Colonic mucosa (tissue), 4 donors: ENCODE measurements at regions not wholly inside any gene's neighbourhood (a gene's known extent, or its start where the extent isn't known, plus 50 kb on each side); places are given as distances from the start of the nearest gene placed in this dataset.

Source experiments
- DNase-seq: peaks from one replicate; pipeline ENCODE4 v3.0.0-alpha.2; 2020
- H3K27ac ChIP-seq: fragments of 200-600 bp; one replicate; pipeline ENCODE4 v1.8.0; 2021
- H3K27me3 ChIP-seq: fragments of 200-600 bp; one replicate; pipeline ENCODE4 v1.8.0; 2021
- H3K36me3 ChIP-seq: fragments of 200-600 bp; one replicate; pipeline ENCODE4 v1.8.0; 2021
- H3K4me1 ChIP-seq: fragments of 200-600 bp; one replicate; pipeline ENCODE4 v1.8.0; 2021; ENCODE audit warnings: mild to moderate bottlenecking
- H3K4me3 ChIP-seq: fragments of 200-600 bp; one replicate; pipeline ENCODE4 v1.8.0; 2021
- H3K9ac ChIP-seq, 2 donors: one replicate each; pipeline ENCODE4 v1.7.0; 2013; ENCODE audit warnings: control low read depth in 2 of 2, low read depth in 2 of 2, low read length in 2 of 2
- H3K9me3 ChIP-seq: fragments of 200-600 bp; one replicate; pipeline ENCODE4 v1.8.0; 2021
- intact Hi-C: fragments of 100-400 bp; cut with DNase I; formaldehyde crosslinking; loops from one replicate; pipeline ENCODE4 v1.14.1; 2022
- TF ChIP-seq, protein P1 (sequence below): fragments of 200-600 bp; IDR thresholded peaks from one replicate; pipeline ENCODE4 v1.8.0; 2022; ENCODE audit warnings: antibody characterized with exemption, mild to moderate bottlenecking
- donor health status: healthy.
- donor health status: DM: no; HTN: no; CAD: no.
- donor health status: DM: no; HTN: no; CAD: no.

DNA sequence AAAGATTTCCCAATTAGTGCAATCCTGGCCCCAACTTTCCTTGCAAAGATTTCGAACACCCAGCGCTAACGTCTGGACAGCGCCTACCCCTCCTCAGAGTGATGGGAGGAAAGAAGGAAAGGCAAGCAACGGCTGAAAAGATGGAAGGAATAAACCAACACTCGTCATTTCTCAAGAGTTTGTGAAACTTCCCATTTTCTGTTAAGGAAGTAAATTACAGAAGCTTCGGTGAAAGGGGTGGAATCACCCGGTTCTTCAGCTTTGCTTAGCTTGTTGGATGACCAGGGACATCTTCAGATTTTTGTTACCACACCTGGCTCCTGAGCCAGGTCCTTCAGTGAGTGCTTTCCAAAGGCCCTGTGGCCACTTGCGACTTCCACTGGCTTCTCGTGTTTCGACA is 313.1 kb downstream of the SKIDA1 start:
- Histone ChIP-seq H3K36me3 (no peaks in the 10 kb centered on the region), H3K4me1 (no peaks in the 10 kb centered on the region), H3K27ac (no peak overlapping the region), H3K4me3 (no peak overlapping the region), H3K9me3 (no peaks in the 10 kb centered on the region), H3K9ac (no peak overlapping the region), H3K27me3 (no peaks in the 10 kb centered on the region)
- TF ChIP-seq, protein P1, sequence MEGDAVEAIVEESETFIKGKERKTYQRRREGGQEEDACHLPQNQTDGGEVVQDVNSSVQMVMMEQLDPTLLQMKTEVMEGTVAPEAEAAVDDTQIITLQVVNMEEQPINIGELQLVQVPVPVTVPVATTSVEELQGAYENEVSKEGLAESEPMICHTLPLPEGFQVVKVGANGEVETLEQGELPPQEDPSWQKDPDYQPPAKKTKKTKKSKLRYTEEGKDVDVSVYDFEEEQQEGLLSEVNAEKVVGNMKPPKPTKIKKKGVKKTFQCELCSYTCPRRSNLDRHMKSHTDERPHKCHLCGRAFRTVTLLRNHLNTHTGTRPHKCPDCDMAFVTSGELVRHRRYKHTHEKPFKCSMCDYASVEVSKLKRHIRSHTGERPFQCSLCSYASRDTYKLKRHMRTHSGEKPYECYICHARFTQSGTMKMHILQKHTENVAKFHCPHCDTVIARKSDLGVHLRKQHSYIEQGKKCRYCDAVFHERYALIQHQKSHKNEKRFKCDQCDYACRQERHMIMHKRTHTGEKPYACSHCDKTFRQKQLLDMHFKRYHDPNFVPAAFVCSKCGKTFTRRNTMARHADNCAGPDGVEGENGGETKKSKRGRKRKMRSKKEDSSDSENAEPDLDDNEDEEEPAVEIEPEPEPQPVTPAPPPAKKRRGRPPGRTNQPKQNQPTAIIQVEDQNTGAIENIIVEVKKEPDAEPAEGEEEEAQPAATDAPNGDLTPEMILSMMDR: no peak
- intact Hi-C loops: no loop called here
- no peak for DNase-seq

DNA sequence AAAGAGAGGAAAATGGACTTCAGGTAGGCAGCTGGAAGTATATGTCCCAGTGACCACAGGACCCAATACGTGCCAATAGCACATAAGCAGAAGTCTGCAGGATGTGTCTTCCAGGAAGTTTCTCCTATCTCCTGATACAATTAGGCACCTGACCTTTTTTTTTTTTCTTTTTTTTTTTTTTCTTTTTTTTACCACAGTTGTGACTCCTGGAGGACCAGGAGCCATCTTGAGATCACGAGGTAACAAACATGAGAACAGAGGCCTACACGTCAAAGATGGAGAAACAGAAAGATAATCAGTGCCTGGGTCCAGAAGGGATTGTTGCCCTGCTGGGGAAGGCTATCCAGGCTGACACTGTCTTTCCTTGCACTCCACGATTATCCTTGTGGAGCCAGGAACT is 312.4 kb upstream of the NEBL start:
- H3K4me1 ChIP-seq: no peaks in the 10 kb centered on the region
- H3K4me3 ChIP-seq: no peak overlapping the region
- TF ChIP-seq, protein P1: no peak
- no peak for DNase-seq
- H3K27ac ChIP-seq: no peak overlapping the region
- H3K9me3 ChIP-seq: no peaks in the 10 kb centered on the region
- intact Hi-C loops: no loop called here
- no peaks in the 10 kb centered on the region for H3K36me3 ChIP-seq
- H3K27me3 ChIP-seq: no peaks in the 10 kb centered on the region
- H3K9ac ChIP-seq: no peak overlapping the region

DNA sequence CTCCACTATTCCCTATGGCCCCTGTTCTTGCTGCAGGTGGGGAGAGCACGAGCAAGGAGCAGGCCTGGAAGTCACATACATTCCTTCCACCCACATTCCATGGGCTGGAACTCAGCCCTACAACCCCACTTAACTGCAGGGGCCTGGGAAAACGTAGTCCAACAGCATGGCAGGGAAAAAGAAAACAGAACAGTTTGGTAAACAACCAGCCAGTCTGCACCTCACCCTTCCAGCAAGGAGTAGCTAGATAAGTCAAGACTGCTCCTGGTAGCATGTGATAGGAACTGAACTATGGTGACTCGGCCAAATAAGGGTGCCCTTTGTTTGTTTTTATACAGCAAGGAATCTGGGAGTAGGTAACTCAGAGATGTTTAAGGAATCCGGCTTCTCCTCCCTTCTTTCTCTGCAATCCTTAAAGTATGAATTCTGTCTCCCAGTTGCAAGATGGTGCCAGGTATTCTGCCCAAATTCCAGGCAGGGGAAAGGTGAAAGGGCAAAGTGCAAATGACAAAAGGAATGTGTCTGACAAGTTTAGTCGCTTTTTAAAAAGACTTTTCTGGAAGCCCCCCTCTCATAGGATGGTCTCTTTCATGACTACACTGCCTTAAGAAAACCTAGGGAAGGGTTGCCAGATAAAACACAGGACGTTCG is 311.7 kb upstream of the NEBL start:
- H3K36me3 ChIP-seq: no peaks in the 10 kb centered on the region
- no peak overlapping the region for H3K27ac ChIP-seq
- H3K9ac ChIP-seq: no peak overlapping the region
- no peaks in the 10 kb centered on the region for H3K9me3 ChIP-seq
- H3K4me3 ChIP-seq: no peak overlapping the region
- no peaks in the 10 kb centered on the region for H3K27me3 ChIP-seq
- intact Hi-C loops: no loop called here
- H3K4me1 ChIP-seq: no peaks in the 10 kb centered on the region
- TF ChIP-seq, protein P1: no peak
- no peak for DNase-seq

DNA sequence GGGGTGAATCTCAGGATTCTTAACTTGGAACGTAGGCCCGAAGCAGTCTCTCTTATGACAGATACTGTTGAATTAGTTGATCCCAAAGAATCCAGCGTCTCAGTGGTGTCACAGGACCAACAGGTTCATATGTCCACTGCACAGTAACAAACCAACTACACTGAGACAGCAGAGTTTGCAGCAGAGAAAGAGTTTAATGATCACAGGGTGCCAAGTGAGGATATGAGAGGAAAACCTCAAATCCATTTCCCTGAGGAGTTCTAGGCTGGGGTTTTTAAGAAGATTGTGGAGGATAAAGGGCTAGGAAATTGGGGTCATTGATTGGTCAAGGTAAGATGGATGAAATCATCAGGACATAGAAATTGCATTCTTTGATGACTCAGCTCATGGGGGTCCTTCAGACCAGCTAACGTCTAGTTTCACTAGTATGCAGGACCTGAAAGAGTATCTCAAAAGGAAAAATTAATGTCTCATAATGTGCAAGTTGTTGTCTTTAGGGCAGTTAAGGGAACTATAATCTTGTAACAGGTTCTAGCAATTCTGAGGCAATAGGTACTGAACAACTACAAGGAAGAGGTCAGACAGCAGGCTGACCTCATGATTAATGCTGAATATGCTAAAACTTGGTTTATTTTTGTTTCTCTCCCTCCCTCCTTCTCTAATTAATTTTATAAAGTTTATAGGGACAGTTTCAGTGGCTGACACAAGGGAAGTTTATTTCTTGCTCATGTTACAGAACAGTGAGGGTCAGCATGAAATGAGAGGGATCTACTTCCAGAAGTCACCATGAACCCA is 310.9 kb upstream of the NEBL start:
- TF ChIP-seq, protein P1: no peak
- no peaks in the 10 kb centered on the region for H3K9me3 ChIP-seq
- H3K4me1 ChIP-seq: no peaks in the 10 kb centered on the region
- H3K27ac ChIP-seq: no peak overlapping the region
- intact Hi-C loops: no loop called here
- H3K4me3 ChIP-seq: no peak overlapping the region
- no peaks in the 10 kb centered on the region for H3K36me3 ChIP-seq
- H3K27me3 ChIP-seq: no peaks in the 10 kb centered on the region
- H3K9ac ChIP-seq: no peak overlapping the region
- no peak for DNase-seq

DNA sequence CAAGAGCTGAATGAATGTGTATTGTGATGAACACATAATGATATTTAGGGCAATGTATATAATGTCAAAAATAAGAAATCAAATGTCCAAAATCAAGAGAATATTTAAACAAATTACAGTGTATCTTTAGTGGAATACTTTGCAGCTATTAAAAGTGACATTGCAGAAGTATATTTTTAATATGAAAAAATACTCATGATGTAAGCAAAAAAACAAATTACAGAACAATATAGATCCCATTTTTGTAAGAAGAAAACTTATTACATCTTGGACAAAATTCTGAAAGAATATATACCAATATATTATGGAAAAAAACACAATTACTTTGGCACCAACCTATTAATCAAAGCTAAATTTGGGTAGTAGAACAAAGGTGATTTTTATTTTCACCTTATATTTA is 308.2 kb upstream of the NEBL start:
- no peak for DNase-seq
- intact Hi-C loops: no loop called here
- H3K27ac ChIP-seq: no peak overlapping the region
- H3K9ac ChIP-seq: no peak overlapping the region
- no peak overlapping the region for H3K4me3 ChIP-seq
- H3K9me3 ChIP-seq: no peaks in the 10 kb centered on the region
- no peaks in the 10 kb centered on the region for H3K27me3 ChIP-seq
- H3K4me1 ChIP-seq: no peaks in the 10 kb centered on the region
- TF ChIP-seq, protein P1: no peak
- no peaks in the 10 kb centered on the region for H3K36me3 ChIP-seq
